Fibroblast of lung (primary cell): ENCODE measurements at regions not wholly inside any gene's neighbourhood (a gene's known extent, or its start where the extent isn't known, plus 50 kb on each side); places are given as distances from the start of the nearest gene placed in this dataset.
"Not testable (repeated sequence)": the region's sequence is repeated elsewhere in the genome, so short reads cannot be mapped to it uniquely, and the experiment has no call there.

Source experiments
- DNase-seq, 2 donors: peaks; one replicate each; pipeline versions ENCODE4 v3.0.0 to v3.0.0-alpha.2; 2010; ENCODE audit warnings: low read depth in 2 of 2
- H2AFZ ChIP-seq: 2 replicates; pipeline ENCODE4 v1.5.1; 2012; ENCODE audit warnings: low read length, control low read depth, inconsistent platforms
- H3K27ac ChIP-seq: 2 replicates; pipeline ENCODE4 v1.5.1; 2011; ENCODE audit warnings: low read length, control low read depth; ENCODE audit not compliant: insufficient read depth
- H3K27me3 ChIP-seq: 2 replicates; pipeline ENCODE4 v1.5.1; 2011; ENCODE audit warnings: mild to moderate bottlenecking, low read length; ENCODE audit not compliant: control insufficient read depth, insufficient read depth
- H3K36me3 ChIP-seq: 2 replicates; pipeline ENCODE4 v1.5.1; 2011; ENCODE audit warnings: low read length; ENCODE audit not compliant: control insufficient read depth, insufficient read depth
- H3K4me1 ChIP-seq: 2 replicates; pipeline ENCODE4 v1.5.1; 2011; ENCODE audit warnings: low read length; ENCODE audit not compliant: control insufficient read depth, insufficient read depth; ENCODE audit errors: extremely low read depth
- H3K4me2 ChIP-seq: 2 replicates; pipeline ENCODE4 v1.5.1; 2011; ENCODE audit warnings: low read length, control low read depth; ENCODE audit not compliant: insufficient read depth; ENCODE audit errors: extremely low read depth
- H3K4me3 ChIP-seq, 4 experiments: fragments of 200-600 bp in 1 of 4; sonication (generic) in 1 of 4; replicated peaks in 1 of 4; 2 replicates each; pipeline ENCODE4 v1.5.1; 2011 to 2016; ENCODE audit warnings: low read length in 4 of 4, low read depth in 3 of 4, mild to moderate bottlenecking in 3 of 4, control low read depth in 2 of 4, inconsistent platforms in 1 of 4, mixed read lengths in 1 of 4; ENCODE audit not compliant: insufficient read depth in 1 of 4; ENCODE audit errors: control extremely low read depth in 1 of 4
- H3K79me2 ChIP-seq: 2 replicates; pipeline ENCODE4 v1.5.1; 2012; ENCODE audit warnings: mild to moderate bottlenecking, low read length, inconsistent platforms; ENCODE audit not compliant: control insufficient read depth, insufficient read depth
- H3K9ac ChIP-seq: 2 replicates; pipeline ENCODE4 v1.5.1; 2011; ENCODE audit warnings: mild to moderate bottlenecking, low read length, control low read depth; ENCODE audit not compliant: insufficient read depth
- H3K9me3 ChIP-seq: 2 replicates; pipeline ENCODE4 v1.5.1; 2012; ENCODE audit warnings: low read depth, low read length; ENCODE audit not compliant: control insufficient read depth, insufficient read depth
- H4K20me1 ChIP-seq: 2 replicates; pipeline ENCODE4 v1.5.1; 2011; ENCODE audit warnings: low read length; ENCODE audit not compliant: control insufficient read depth, insufficient read depth; ENCODE audit errors: extremely low read depth
- CTCF ChIP-seq, 2 donors: IDR thresholded peaks in 1 of 2; conservative IDR thresholded peaks in 1 of 2; 1 replicate in 1 of 2; 2 replicates in 1 of 2; pipeline ENCODE4 v1.5.1; 2011 to 2012; ENCODE audit warnings: low read length in 2 of 2, control low read depth in 1 of 2, inconsistent platforms in 1 of 2, low read depth in 1 of 2, mild to moderate bottlenecking in 1 of 2
- EZH2 ChIP-seq: IDR thresholded peaks from 2 replicates; pipeline ENCODE4 v1.5.1; 2012; ENCODE audit warnings: low read length, control low read depth, mild to moderate bottlenecking; ENCODE audit errors: missing control alignments

DNA sequence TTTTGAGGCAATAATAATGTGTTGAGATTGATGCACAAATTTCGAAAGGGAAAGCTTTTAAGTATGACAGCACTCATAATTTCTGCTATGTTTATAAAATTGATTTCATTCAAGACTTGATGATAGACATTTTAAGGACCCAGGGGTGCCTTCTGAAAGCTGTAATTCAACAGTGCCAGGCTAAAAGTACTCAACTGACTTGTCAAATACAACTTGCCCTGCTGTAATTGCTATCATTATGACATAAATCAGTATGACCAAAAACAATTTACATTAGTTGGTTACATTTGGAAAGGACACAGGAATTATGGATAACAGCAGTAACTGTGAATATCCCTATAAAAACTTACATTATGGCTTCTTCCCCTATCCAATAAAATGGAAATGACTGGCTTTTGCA lies 178.9 kb downstream of the MMUT start:
- no peak for DNase-seq

GRCh38 chr6:49274809-49275769 lies 188.0 kb downstream of the MMUT start:
- not testable (repeated sequence) for H3K79me2 ChIP-seq, H3K27ac ChIP-seq, H3K36me3 ChIP-seq, H4K20me1 ChIP-seq, H2AFZ ChIP-seq, H3K27me3 ChIP-seq, H3K4me3 ChIP-seq, H3K4me2 ChIP-seq, DNase-seq, H3K4me1 ChIP-seq, H3K9me3 ChIP-seq, H3K9ac ChIP-seq

More for the DNA sequence above, 178.9 kb downstream of the MMUT start:
- no peaks in the 10 kb centered on the region for H3K9me3 ChIP-seq
- no peaks in the 10 kb centered on the region for H3K79me2 ChIP-seq
- H3K4me2 ChIP-seq: no peak overlapping the region
- no peak overlapping the region for H2AFZ ChIP-seq
- H3K4me3 ChIP-seq: no peak overlapping the region
- H3K27me3 ChIP-seq: no peaks in the 10 kb centered on the region
- TF ChIP-seq CTCF (conservative IDR thresholded peaks at IDR 0.05 in 1 of 2, IDR thresholded peaks at IDR 0.05 in 1 of 2; ENCODE audit: low read depth in 1 of 2, low read length in 2 of 2): no peak
- TF ChIP-seq EZH2: no peak
- H3K27ac ChIP-seq: no peak overlapping the region
- no peaks in the 10 kb centered on the region for H4K20me1 ChIP-seq
- H3K9ac ChIP-seq: no peak overlapping the region
- H3K4me1 ChIP-seq: no peaks in the 10 kb centered on the region
- no peaks in the 10 kb centered on the region for H3K36me3 ChIP-seq

DNA sequence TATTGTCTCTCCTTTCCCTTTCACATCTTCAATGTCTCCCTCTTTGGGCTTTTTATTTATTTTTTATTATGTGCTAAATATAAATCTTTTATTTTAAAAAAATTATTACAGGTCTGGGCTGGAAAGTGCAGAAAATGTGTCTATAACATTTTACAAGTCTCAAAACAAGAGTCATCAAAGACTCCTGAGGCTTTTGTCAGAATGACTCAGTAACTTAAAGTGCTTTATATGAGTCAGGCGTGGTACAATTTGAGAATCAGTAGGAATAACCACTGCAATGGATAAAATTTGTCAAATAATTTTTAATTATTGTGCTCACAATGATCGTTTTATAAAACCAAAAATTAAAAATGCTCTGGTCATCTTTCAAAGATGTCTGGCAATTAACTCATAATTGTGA lies 193.9 kb downstream of the MMUT start:
- DNase-seq: peak; percentile 5 to 28
- Histone ChIP-seq H3K36me3 (no peaks in the 10 kb centered on the region), H3K9ac (no peak overlapping the region)

More for the DNA sequence above, 193.9 kb downstream of the MMUT start:
- H4K20me1 ChIP-seq: no peaks in the 10 kb centered on the region
- no peak overlapping the region for H2AFZ ChIP-seq
- no peaks in the 10 kb centered on the region for H3K79me2 ChIP-seq
- H3K27ac ChIP-seq: no peak overlapping the region
- no peaks in the 10 kb centered on the region for H3K4me1 ChIP-seq
- no peaks in the 10 kb centered on the region for H3K27me3 ChIP-seq
- TF ChIP-seq EZH2: no peak
- TF ChIP-seq CTCF (conservative IDR thresholded peaks at IDR 0.05 in 1 of 2, IDR thresholded peaks at IDR 0.05 in 1 of 2; ENCODE audit: low read depth in 1 of 2, low read length in 2 of 2): no peak
- no peak overlapping the region for H3K4me3 ChIP-seq
- no peaks in the 10 kb centered on the region for H3K9me3 ChIP-seq
- no peak overlapping the region for H3K4me2 ChIP-seq
